ENCODE measurements at regions not wholly inside any gene's neighbourhood (a gene's known extent, or its start where the extent isn't known, plus 50 kb on each side); places are given as distances from the start of the nearest gene placed in this dataset.

GRCh38 chrX:145190801-145191389 is 56.4 kb upstream of the SPANXN1 start:
- no peaks in the 10 kb centered on the region for H3K36me3 ChIP-seq (ENCODE audit: control insufficient read depth, insufficient read depth, low read length)
- H4K20me1 ChIP-seq (replicated peaks; ENCODE audit: control insufficient read depth, insufficient read depth, low read length) = no peaks in the 10 kb centered on the region
- no peaks in the 10 kb centered on the region for H3K27me3 ChIP-seq (ENCODE audit: control insufficient read depth in 2 of 2, insufficient read depth in 2 of 2, low read length in 2 of 2)
- H3K4me2 ChIP-seq (ENCODE audit: insufficient read depth, low read length) = no peak overlapping the region
- no peaks in the 10 kb centered on the region for H3K4me1 ChIP-seq (replicated peaks in 1 of 2; ENCODE audit: control insufficient read depth in 2 of 2, insufficient read depth in 2 of 2, low read length in 2 of 2)
- H3K9me1 ChIP-seq (ENCODE audit: control insufficient read depth, insufficient read depth, low read length) = no peaks in the 10 kb centered on the region
- H3K9me3 ChIP-seq (replicated peaks; ENCODE audit: control insufficient read depth, insufficient read depth, low read depth, low read length) = no peaks in the 10 kb centered on the region
- POLR2A ChIA-PET = no interaction called here
- H3K79me2 ChIP-seq (ENCODE audit: control insufficient read depth, insufficient read depth, low read length) = no peaks in the 10 kb centered on the region
- FAIRE-seq (no peak), ATAC-seq (no peak), DNase-seq (ENCODE audit: extremely low read depth in 1 of 4, low spot score in 3 of 4) (peak in 2 of 4 experiments; percentile 1 to 5)
- H2AFZ ChIP-seq (ENCODE audit: low read depth, low read length) = no peak overlapping the region
- CTCF ChIA-PET (ENCODE audit: low intra/inter-chr PET ratio) = no interaction called here
- WGBS (ENCODE audit: insufficient coverage, low coverage, missing lambda C conversion rate) = 5% methylated on average over 3 of the region's 3 CpGs
- BruUV-seq (replicated peaks) = no TSS peak
- no peak overlapping the region for H3K27ac ChIP-seq (ENCODE audit: extremely low read depth, low read depth, low read length)
- H3K9ac ChIP-seq (ENCODE audit: insufficient read depth in 1 of 2, low read depth in 2 of 2, low read length in 2 of 2) = no peak overlapping the region
- in situ Hi-C loops (cut with MboI) = no loop called here
- intact Hi-C loops (cut with micrococcal nuclease) = no loop called here
- no peak overlapping the region for H3K4me3 ChIP-seq
- TF ChIP-seq HDAC6 (IDR thresholded peaks at IDR 0.05; ENCODE audit: low read depth, low read length) (no peak), MEF2A (IDR thresholded peaks at IDR 0.05; ENCODE audit: control insufficient read depth, low read depth, low read length) (no peak), ZNF780A (CRISPR knock-in tag; IDR thresholded peaks at IDR 0.05) (no peak), FUS (optimal IDR thresholded peaks at IDR 0.05; ENCODE audit: low read depth, low read length) (no peak), TCF7L2 (IDR thresholded peaks at IDR 0.05; ENCODE audit: low read depth, low read length) (no peak), TEAD4 (IDR thresholded peaks at IDR 0.05; ENCODE audit: low read length) (no peak), TEAD4 (CRISPR knock-in tag; IDR thresholded peaks at IDR 0.05; ENCODE audit: borderline replicate concordance) (no peak), ZNF589 (CRISPR knock-in tag; IDR thresholded peaks at IDR 0.05; ENCODE audit: low read depth) (no peak), ZNF436 (CRISPR knock-in tag; IDR thresholded peaks at IDR 0.05) (no peak), ZNF174 (CRISPR knock-in tag; IDR thresholded peaks at IDR 0.05) (no peak)
- TF ChIP-seq, protein P1, sequence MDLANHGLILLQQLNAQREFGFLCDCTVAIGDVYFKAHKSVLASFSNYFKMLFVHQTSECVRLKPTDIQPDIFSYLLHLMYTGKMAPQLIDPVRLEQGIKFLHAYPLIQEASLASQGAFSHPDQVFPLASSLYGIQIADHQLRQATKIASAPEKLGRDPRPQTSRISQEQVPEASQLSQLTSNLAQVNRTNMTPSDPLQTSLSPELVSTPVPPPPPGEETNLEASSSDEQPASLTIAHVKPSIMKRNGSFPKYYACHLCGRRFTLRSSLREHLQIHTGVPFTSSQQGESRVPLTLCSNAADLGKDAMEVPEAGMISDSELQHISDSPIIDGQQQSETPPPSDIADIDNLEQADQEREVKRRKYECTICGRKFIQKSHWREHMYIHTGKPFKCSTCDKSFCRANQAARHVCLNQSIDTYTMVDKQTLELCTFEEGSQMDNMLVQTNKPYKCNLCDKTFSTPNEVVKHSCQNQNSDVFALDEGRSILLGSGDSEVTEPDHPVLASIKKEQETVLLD (IDR thresholded peaks at IDR 0.05) = no peak
- TF ChIP-seq, protein P2, sequence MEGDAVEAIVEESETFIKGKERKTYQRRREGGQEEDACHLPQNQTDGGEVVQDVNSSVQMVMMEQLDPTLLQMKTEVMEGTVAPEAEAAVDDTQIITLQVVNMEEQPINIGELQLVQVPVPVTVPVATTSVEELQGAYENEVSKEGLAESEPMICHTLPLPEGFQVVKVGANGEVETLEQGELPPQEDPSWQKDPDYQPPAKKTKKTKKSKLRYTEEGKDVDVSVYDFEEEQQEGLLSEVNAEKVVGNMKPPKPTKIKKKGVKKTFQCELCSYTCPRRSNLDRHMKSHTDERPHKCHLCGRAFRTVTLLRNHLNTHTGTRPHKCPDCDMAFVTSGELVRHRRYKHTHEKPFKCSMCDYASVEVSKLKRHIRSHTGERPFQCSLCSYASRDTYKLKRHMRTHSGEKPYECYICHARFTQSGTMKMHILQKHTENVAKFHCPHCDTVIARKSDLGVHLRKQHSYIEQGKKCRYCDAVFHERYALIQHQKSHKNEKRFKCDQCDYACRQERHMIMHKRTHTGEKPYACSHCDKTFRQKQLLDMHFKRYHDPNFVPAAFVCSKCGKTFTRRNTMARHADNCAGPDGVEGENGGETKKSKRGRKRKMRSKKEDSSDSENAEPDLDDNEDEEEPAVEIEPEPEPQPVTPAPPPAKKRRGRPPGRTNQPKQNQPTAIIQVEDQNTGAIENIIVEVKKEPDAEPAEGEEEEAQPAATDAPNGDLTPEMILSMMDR (IDR thresholded peaks at IDR 0.05 in 2 of 3, conservative IDR thresholded peaks at IDR 0.05 in 1 of 3; ENCODE audit: insufficient read depth in 2 of 3, low read depth in 1 of 3, low read length in 3 of 3) = peak in 2 of 3 experiments; percentile 21 to 37; a peak in 1 of 6 replicates
